K562 (cell line): ENCODE measurements at regions not wholly inside any gene's neighbourhood (a gene's known extent, or its start where the extent isn't known, plus 50 kb on each side); places are given as distances from the start of the nearest gene placed in this dataset.

ENCODE experiments used
- ATAC-seq: fragments of 200-7000 bp; cut with Tn5 transposase; 3 replicates; pipeline ENCODE4 v1.9.1; 2020; ENCODE audit warnings: moderate library complexity
- BruUV-seq: library from RNA; stranded (reverse); fragments of 400-500 nt; replicated peaks from 2 replicates; lab custom pipeline; 2021; lab: Mats Ljungman, UMichigan
- CTCF ChIA-PET: fragments of 300-600 bp; formaldehyde crosslinking; extraction: SDS; loops from one replicate; lab custom pipeline; 2021; ENCODE audit warnings: low intra/inter-chr PET ratio; lab: Yijun Ruan, JAX
- POLR2A ChIA-PET: fragments of 300-600, 350-650 bp; sonication (Branson Sonifier 250); formaldehyde crosslinking; extraction: SDS; loops from one replicate; lab custom pipeline; 2021; ENCODE audit warnings: antibody characterized with exemption, inconsistent platforms; lab: Yijun Ruan, JAX
- DNase-seq, 4 experiments: peaks; one replicate each; pipeline versions ENCODE4 v3.0.0 to v3.0.0-alpha.2; 2011 to 2018; ENCODE audit warnings: low spot score in 3 of 4, mixed read lengths in 3 of 4; ENCODE audit errors: extremely low read depth in 1 of 4
- FAIRE-seq: peaks from 2 replicates; lab custom pipeline; 2011; peaks lifted over from hg19 to GRCh38; lab: Jason Lieb, UNC
- H2AFZ ChIP-seq: 2 replicates; pipeline ENCODE4 v1.6.0; 2011; ENCODE audit warnings: low read depth, low read length, control low read depth, inconsistent platforms
- H3K27ac ChIP-seq: fragments of 200-600 bp; 3 replicates; pipeline ENCODE4 v1.8.0; 2011; ENCODE audit warnings: low read depth, mild to moderate bottlenecking, control low read depth, inconsistent platforms, low read length, moderate library complexity, mixed read lengths; ENCODE audit errors: extremely low read depth
- H3K27me3 ChIP-seq, 2 experiments: fragments of 300-600 bp in 1 of 2; 2 replicates in 1 of 2; 3 replicates in 1 of 2; pipeline versions ENCODE4 v1.6.0 to v1.8.0; 2011; ENCODE audit warnings: inconsistent platforms in 2 of 2, low read length in 2 of 2, mild to moderate bottlenecking in 1 of 2, mixed read lengths in 1 of 2, moderate library complexity in 1 of 2; ENCODE audit not compliant: control insufficient read depth in 2 of 2, insufficient read depth in 2 of 2
- H3K36me3 ChIP-seq: fragments of 300-600 bp; 3 replicates; pipeline ENCODE4 v1.8.0; 2011; ENCODE audit warnings: mild to moderate bottlenecking, low read length, inconsistent platforms; ENCODE audit not compliant: control insufficient read depth, insufficient read depth
- H3K4me1 ChIP-seq, 2 experiments: fragments of 200-600 bp in 1 of 2; replicated peaks in 1 of 2; 2 replicates in 1 of 2; 3 replicates in 1 of 2; pipeline versions ENCODE4 v1.5.1 to v1.8.0; 2011; ENCODE audit warnings: inconsistent platforms in 2 of 2, low read length in 2 of 2, mild to moderate bottlenecking in 1 of 2, mixed read lengths in 1 of 2, moderate library complexity in 1 of 2; ENCODE audit not compliant: control insufficient read depth in 2 of 2, insufficient read depth in 2 of 2
- H3K4me2 ChIP-seq: 2 replicates; pipeline ENCODE4 v1.6.1; 2011; ENCODE audit warnings: low read length, control low read depth, inconsistent platforms, mixed read lengths; ENCODE audit not compliant: insufficient read depth
- H3K4me3 ChIP-seq: fragments of 200-600 bp; sonication (generic), shearing (Covaris generic); 2 replicates; pipeline ENCODE4 v1.5.1; 2016; ENCODE audit warnings: control low read depth, inconsistent platforms
- H3K79me2 ChIP-seq: fragments of 200-600 bp; 3 replicates; pipeline ENCODE4 v1.8.0; 2011; ENCODE audit warnings: low read length, inconsistent platforms; ENCODE audit not compliant: control insufficient read depth, insufficient read depth
- H3K9ac ChIP-seq, 2 experiments: 2 replicates each; pipeline versions ENCODE4 v1.6.0 to v1.6.1; 2011; ENCODE audit warnings: low read depth in 2 of 2, low read length in 2 of 2, control low read depth in 1 of 2, inconsistent platforms in 1 of 2, mild to moderate bottlenecking in 1 of 2, mixed read lengths in 1 of 2; ENCODE audit not compliant: insufficient read depth in 1 of 2
- H3K9me1 ChIP-seq: one replicate; pipeline ENCODE4 v1.6.0; 2011; ENCODE audit warnings: inconsistent platforms, mild to moderate bottlenecking, low read length, moderate library complexity; ENCODE audit not compliant: control insufficient read depth, insufficient read depth
- H3K9me3 ChIP-seq: replicated peaks from 2 replicates; pipeline ENCODE4 v1.5.1; 2011; ENCODE audit warnings: low read depth, low read length, inconsistent platforms; ENCODE audit not compliant: control insufficient read depth, insufficient read depth
- H4K20me1 ChIP-seq: replicated peaks from 2 replicates; pipeline ENCODE4 v1.6.1; 2011; ENCODE audit warnings: low read length, inconsistent platforms, mixed read lengths; ENCODE audit not compliant: control insufficient read depth, insufficient read depth
- ATF4 ChIP-seq: fragments of 450-650 bp; formaldehyde crosslinking; IDR thresholded peaks from 2 replicates; pipeline ENCODE4 v1.4.0; 2022; ENCODE audit warnings: mild to moderate bottlenecking, moderate library complexity
- CC2D1A ChIP-seq: fragments of 450-650 bp; IDR thresholded peaks from 2 replicates; pipeline ENCODE4 v1.6.1; 2017; ENCODE audit warnings: mild to moderate bottlenecking
- GATAD2A ChIP-seq: fragments of 450-650 bp; IDR thresholded peaks from 2 replicates; pipeline ENCODE4 v1.6.1; 2017
- GTF2F1 ChIP-seq: IDR thresholded peaks from 2 replicates; pipeline ENCODE4 v1.6.1; 2011; ENCODE audit warnings: low read depth, low read length, improper control_type of control experiment
- MBD2 ChIP-seq: sonication (generic); IDR thresholded peaks from 2 replicates; pipeline ENCODE4 v1.6.1; 2016; ENCODE audit warnings: low read depth, borderline replicate concordance
- RBM14 ChIP-seq: fragments of 200-400 bp; formaldehyde crosslinking; IDR thresholded peaks from 2 replicates; pipeline ENCODE4 v1.6.1; 2018; ENCODE audit warnings: low read depth, mild to moderate bottlenecking, low read length, moderate library complexity, borderline replicate concordance; ENCODE audit not compliant: insufficient read depth
- RNF2 ChIP-seq: sonication (generic); IDR thresholded peaks from 2 replicates; pipeline ENCODE4 v1.6.1; 2016
- SMAD3 ChIP-seq: fragments of 450-650 bp; formaldehyde crosslinking; conservative IDR thresholded peaks from 2 replicates; pipeline ENCODE4 v1.4.0; 2020; ENCODE audit warnings: mild to moderate bottlenecking
- TRIM25 ChIP-seq: fragments of 450-650 bp; IDR thresholded peaks from 2 replicates; pipeline ENCODE4 v1.7.0; 2016; ENCODE audit warnings: borderline replicate concordance
- ZFP30 ChIP-seq: fragments of 250-450 bp; sonication (Bioruptor Pico); IDR thresholded peaks from 2 replicates; pipeline ENCODE4 v1.8.0; 2022; ENCODE audit warnings: moderate library complexity, mild to moderate bottlenecking, inconsistent platforms, borderline replicate concordance
- WGBS: fragments of 100-300 bp; shearing (Covaris generic); methylation state at CpG from one replicate; pipeline ENCODE4 v1.1.6; 2016; ENCODE audit warnings: low coverage, mixed read lengths; ENCODE audit not compliant: insufficient coverage; ENCODE audit errors: missing lambda C conversion rate; 5-methylcytosine and 5-hydroxymethylcytosine counted together
- in situ Hi-C: fragments of 300-500 bp; cut with MboI; formaldehyde crosslinking; loops from 4 replicates; pipeline ENCODE4 v1.15.0; 2018; ENCODE audit warnings: inconsistent platforms, mixed read lengths
- intact Hi-C: fragments of 100-400 bp; cut with micrococcal nuclease; formaldehyde crosslinking; loops from 2 replicates; pipeline ENCODE4 v1.14.2; 2022
- TF ChIP-seq, protein P1 (sequence below), 2 experiments: fragments of 450-650 bp; IDR thresholded peaks; 2 replicates each; pipeline ENCODE4 v1.6.1; 2018; ENCODE audit warnings: mild to moderate bottlenecking in 2 of 2, low read depth in 1 of 2; ENCODE audit not compliant: partially characterized antibody in 2 of 2
- TF ChIP-seq, protein P2 (sequence below): sonication (generic); formaldehyde crosslinking; IDR thresholded peaks from 2 replicates; pipeline ENCODE4 v1.8.1; 2023; ENCODE audit warnings: mild to moderate bottlenecking, missing genetic modification reagents
- TF ChIP-seq, protein P3 (sequence below): fragments of 250-450 bp; sonication (Bioruptor Pico); IDR thresholded peaks from 2 replicates; pipeline ENCODE4 v1.4.0; 2020; ENCODE audit warnings: mild to moderate bottlenecking

- Histone ChIP-seq H3K79me2 (no peaks in the 10 kb centered on the region), H3K27ac (no peak overlapping the region), H3K4me1 (no peaks in the 10 kb centered on the region), H3K9ac (no peak overlapping the region), H3K9me3 (no peaks in the 10 kb centered on the region), H3K9me1 (no peaks in the 10 kb centered on the region), H3K27me3 (no peaks in the 10 kb centered on the region), H3K36me3 (no peaks in the 10 kb centered on the region), H3K4me3 (no peak overlapping the region), H4K20me1 (no peaks in the 10 kb centered on the region), H2AFZ (no peak overlapping the region), H3K4me2 (no peak overlapping the region)
- no peak for DNase-seq
- in situ Hi-C loops (no loop called here), intact Hi-C loops (no loop called here)
- no TSS peak for BruUV-seq
- POLR2A ChIA-PET = no interaction called here
- no peak for FAIRE-seq
- ATAC-seq = no peak
- WGBS = 3% methylated on average over 6 of the region's 6 CpGs
- CTCF ChIA-PET = no interaction called here
- TF ChIP-seq ZFP30 (CRISPR knock-in tag) (no peak), RBM14 (no peak), GTF2F1 (no peak), RNF2 (no peak), ATF4 (CRISPR knock-in tag) (no peak), TRIM25 (no peak), GATAD2A (no peak), SMAD3 (no peak), MBD2 (no peak), CC2D1A (no peak)
- TF ChIP-seq, protein P1, sequence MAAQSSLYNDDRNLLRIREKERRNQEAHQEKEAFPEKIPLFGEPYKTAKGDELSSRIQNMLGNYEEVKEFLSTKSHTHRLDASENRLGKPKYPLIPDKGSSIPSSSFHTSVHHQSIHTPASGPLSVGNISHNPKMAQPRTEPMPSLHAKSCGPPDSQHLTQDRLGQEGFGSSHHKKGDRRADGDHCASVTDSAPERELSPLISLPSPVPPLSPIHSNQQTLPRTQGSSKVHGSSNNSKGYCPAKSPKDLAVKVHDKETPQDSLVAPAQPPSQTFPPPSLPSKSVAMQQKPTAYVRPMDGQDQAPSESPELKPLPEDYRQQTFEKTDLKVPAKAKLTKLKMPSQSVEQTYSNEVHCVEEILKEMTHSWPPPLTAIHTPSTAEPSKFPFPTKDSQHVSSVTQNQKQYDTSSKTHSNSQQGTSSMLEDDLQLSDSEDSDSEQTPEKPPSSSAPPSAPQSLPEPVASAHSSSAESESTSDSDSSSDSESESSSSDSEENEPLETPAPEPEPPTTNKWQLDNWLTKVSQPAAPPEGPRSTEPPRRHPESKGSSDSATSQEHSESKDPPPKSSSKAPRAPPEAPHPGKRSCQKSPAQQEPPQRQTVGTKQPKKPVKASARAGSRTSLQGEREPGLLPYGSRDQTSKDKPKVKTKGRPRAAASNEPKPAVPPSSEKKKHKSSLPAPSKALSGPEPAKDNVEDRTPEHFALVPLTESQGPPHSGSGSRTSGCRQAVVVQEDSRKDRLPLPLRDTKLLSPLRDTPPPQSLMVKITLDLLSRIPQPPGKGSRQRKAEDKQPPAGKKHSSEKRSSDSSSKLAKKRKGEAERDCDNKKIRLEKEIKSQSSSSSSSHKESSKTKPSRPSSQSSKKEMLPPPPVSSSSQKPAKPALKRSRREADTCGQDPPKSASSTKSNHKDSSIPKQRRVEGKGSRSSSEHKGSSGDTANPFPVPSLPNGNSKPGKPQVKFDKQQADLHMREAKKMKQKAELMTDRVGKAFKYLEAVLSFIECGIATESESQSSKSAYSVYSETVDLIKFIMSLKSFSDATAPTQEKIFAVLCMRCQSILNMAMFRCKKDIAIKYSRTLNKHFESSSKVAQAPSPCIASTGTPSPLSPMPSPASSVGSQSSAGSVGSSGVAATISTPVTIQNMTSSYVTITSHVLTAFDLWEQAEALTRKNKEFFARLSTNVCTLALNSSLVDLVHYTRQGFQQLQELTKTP (IDR thresholded peaks at IDR 0.05; ENCODE audit: low read depth in 1 of 2, partially characterized antibody in 2 of 2) = no peak
- TF ChIP-seq, protein P2, sequence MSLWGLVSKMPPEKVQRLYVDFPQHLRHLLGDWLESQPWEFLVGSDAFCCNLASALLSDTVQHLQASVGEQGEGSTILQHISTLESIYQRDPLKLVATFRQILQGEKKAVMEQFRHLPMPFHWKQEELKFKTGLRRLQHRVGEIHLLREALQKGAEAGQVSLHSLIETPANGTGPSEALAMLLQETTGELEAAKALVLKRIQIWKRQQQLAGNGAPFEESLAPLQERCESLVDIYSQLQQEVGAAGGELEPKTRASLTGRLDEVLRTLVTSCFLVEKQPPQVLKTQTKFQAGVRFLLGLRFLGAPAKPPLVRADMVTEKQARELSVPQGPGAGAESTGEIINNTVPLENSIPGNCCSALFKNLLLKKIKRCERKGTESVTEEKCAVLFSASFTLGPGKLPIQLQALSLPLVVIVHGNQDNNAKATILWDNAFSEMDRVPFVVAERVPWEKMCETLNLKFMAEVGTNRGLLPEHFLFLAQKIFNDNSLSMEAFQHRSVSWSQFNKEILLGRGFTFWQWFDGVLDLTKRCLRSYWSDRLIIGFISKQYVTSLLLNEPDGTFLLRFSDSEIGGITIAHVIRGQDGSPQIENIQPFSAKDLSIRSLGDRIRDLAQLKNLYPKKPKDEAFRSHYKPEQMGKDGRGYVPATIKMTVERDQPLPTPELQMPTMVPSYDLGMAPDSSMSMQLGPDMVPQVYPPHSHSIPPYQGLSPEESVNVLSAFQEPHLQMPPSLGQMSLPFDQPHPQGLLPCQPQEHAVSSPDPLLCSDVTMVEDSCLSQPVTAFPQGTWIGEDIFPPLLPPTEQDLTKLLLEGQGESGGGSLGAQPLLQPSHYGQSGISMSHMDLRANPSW = no peak
- TF ChIP-seq, protein P3, sequence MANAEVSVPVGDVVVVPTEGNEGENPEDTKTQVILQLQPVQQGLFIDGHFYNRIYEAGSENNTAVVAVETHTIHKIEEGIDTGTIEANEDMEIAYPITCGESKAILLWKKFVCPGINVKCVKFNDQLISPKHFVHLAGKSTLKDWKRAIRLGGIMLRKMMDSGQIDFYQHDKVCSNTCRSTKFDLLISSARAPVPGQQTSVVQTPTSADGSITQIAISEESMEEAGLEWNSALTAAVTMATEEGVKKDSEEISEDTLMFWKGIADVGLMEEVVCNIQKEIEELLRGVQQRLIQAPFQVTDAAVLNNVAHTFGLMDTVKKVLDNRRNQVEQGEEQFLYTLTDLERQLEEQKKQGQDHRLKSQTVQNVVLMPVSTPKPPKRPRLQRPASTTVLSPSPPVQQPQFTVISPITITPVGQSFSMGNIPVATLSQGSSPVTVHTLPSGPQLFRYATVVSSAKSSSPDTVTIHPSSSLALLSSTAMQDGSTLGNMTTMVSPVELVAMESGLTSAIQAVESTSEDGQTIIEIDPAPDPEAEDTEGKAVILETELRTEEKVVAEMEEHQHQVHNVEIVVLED = no peak
Measured at GRCh38 chr7:12124028-12124427, 87.1 kb upstream of the TMEM106B start.
